Left ventricle myocardium inferior (tissue), 1 donor: ENCODE measurements at regions not wholly inside any gene's neighbourhood (a gene's known extent, or its start where the extent isn't known, plus 50 kb on each side); places are given as distances from the start of the nearest gene placed in this dataset.

Experiments used
- DNase-seq: peaks from one replicate; pipeline ENCODE4 v3.0.0-alpha.2; 2020
- H3K27ac ChIP-seq: fragments of 200-600 bp; replicated peaks from 2 replicates; pipeline ENCODE4 v1.8.0; 2021
- H3K27me3 ChIP-seq: fragments of 200-600 bp; 2 replicates; pipeline ENCODE4 v1.8.0; 2021; ENCODE audit warnings: low read depth
- H3K36me3 ChIP-seq: fragments of 200-600 bp; 2 replicates; pipeline ENCODE4 v1.8.0; 2021
- H3K4me1 ChIP-seq: fragments of 200-600 bp; 2 replicates; pipeline ENCODE4 v1.8.0; 2021
- H3K4me3 ChIP-seq: fragments of 200-600 bp; 2 replicates; pipeline ENCODE4 v1.8.0; 2021; ENCODE audit warnings: mild to moderate bottlenecking, moderate library complexity
- H3K9me3 ChIP-seq: fragments of 200-600 bp; replicated peaks from 2 replicates; pipeline ENCODE4 v1.8.0; 2021
- intact Hi-C: fragments of 100-400 bp; cut with micrococcal nuclease; formaldehyde crosslinking; loops from one replicate; pipeline ENCODE4 v1.11.0; 2022
- TF ChIP-seq, protein P1 (sequence below): fragments of 200-600 bp; IDR thresholded peaks from 2 replicates; pipeline ENCODE4 v1.8.0; 2021; ENCODE audit warnings: antibody characterized with exemption, mild to moderate bottlenecking, borderline replicate concordance
- donor health status: DM: no; HTN: yes; CAD: no; lungs with severe emphysema.

DNA sequence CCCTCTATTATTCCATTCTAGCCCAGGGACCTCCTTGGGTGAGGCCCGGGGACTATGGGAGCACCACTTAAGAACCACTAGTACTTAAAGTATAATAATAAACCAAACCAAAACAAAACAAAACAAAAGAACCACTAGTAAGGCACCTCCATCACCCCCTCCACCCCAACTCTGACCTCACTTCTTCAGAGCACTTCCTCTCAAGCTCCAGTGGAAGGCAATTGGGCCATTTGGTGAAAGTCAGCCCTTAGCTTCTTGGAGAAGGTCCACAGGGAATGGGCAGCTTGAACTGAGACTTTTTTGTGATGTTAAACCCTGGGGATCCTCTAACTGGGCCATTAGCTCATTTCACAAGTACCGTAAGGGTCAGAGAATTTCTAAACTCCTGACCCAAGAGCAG, 237.3 kb downstream of the RHOU start:
- TF ChIP-seq, protein P1, sequence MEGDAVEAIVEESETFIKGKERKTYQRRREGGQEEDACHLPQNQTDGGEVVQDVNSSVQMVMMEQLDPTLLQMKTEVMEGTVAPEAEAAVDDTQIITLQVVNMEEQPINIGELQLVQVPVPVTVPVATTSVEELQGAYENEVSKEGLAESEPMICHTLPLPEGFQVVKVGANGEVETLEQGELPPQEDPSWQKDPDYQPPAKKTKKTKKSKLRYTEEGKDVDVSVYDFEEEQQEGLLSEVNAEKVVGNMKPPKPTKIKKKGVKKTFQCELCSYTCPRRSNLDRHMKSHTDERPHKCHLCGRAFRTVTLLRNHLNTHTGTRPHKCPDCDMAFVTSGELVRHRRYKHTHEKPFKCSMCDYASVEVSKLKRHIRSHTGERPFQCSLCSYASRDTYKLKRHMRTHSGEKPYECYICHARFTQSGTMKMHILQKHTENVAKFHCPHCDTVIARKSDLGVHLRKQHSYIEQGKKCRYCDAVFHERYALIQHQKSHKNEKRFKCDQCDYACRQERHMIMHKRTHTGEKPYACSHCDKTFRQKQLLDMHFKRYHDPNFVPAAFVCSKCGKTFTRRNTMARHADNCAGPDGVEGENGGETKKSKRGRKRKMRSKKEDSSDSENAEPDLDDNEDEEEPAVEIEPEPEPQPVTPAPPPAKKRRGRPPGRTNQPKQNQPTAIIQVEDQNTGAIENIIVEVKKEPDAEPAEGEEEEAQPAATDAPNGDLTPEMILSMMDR, result no peak
- Histone ChIP-seq H3K9me3 (no peaks in the 10 kb centered on the region), H3K4me3 (no peak overlapping the region), H3K27me3 (peaks cover 9% of the 10 kb centered on the region), H3K27ac (no peak overlapping the region), H3K36me3 (no peaks in the 10 kb centered on the region), H3K4me1 (no peaks in the 10 kb centered on the region)
- DNase-seq, result no peak
- intact Hi-C loops, result no loop called here

DNA sequence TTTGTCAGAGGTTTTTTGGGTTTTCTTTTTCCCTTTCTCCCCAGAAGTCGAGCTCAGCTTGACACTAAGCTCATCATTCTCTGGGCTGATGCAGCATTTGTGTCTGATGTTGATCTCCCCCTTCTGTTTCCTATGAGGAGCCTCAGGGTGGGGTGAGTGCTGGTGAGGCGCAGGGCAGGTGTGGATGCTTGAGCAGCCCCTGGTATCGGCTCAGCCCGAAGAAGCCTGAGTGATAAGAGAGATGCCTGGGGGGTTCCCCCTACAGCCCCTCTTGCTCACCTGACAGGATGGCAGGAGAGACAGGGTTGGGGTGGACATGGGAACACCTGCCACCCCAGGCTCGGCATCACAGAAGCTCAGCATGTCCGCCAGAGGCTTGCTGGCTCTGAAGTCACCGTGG, 239.0 kb downstream of the RHOU start:
- no peaks in the 10 kb centered on the region for H3K36me3 ChIP-seq
- H3K4me1 ChIP-seq, result peaks cover 12% of the 10 kb centered on the region
- no peaks in the 10 kb centered on the region for H3K9me3 ChIP-seq
- intact Hi-C loops, result no loop called here
- H3K4me3 ChIP-seq, result no peak overlapping the region
- DNase-seq, result no peak
- H3K27me3 ChIP-seq, result peaks cover 9% of the 10 kb centered on the region
- H3K27ac ChIP-seq, result no peak overlapping the region
- TF ChIP-seq, protein P1, result no peak

DNA sequence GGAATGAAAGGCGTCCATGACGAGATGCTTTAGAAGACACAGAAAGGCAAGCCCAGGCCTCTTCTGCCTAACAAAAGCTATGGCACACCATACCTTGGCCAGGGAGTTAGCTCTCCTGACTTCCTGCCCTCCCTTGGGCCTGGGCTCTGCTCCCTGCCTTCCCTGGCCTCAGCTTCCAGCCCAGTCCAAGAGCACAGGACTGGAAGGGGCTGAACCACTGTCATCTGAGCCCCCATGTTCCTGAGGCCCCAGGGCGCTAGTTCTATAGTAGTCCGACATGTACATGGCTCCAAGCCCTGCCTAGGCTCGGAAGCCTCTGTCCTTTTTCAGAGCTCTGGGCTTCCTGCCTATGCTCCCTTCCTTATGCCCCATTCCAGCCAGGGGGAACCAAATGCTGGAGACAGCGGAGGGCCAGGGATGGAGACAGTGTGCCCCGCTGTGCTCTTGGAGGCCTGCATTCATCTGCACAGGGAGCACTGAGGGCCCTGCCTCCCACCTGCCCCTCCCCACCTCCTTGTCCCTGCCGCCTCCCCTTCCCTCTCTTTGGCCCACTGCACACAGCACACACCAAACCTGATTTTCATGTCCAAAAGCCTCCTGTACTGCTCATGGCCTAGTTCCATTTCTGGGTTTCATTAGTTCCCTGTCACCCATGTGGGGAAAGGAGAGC, 240.1 kb downstream of the RHOU start:
- TF ChIP-seq, protein P1, result no peak
- H3K27me3 ChIP-seq, result peaks cover 4% of the 10 kb centered on the region
- no peak for DNase-seq
- H3K36me3 ChIP-seq, result no peaks in the 10 kb centered on the region
- no peaks in the 10 kb centered on the region for H3K9me3 ChIP-seq
- peaks cover 13% of the 10 kb centered on the region for H3K4me1 ChIP-seq
- intact Hi-C loops, result no loop called here
- H3K4me3 ChIP-seq, result no peak overlapping the region
- no peak overlapping the region for H3K27ac ChIP-seq

DNA sequence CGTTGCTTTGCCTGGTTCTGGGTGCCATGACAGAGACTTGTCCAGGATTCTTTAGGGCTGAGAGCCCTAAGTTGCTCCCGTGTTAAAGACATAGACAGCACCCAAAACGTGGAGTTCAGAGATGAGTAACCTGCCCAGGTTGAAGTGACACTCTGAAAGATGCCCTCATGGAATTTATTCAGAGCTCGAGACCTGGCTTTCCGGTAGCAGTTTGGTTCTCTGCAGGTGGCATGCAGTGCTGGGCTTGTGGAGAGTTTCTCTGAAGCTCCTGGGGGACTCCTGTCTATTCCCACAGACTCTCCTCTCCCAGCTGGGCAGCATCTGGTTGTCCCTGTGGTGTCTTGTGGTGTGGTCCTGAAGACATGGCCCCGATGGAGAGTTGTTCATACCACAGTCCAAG, 241.0 kb downstream of the RHOU start:
- H3K27me3 ChIP-seq, result no peaks in the 10 kb centered on the region
- no peak for DNase-seq
- no peaks in the 10 kb centered on the region for H3K36me3 ChIP-seq
- no peak overlapping the region for H3K27ac ChIP-seq
- intact Hi-C loops, result no loop called here
- no peaks in the 10 kb centered on the region for H3K9me3 ChIP-seq
- H3K4me3 ChIP-seq, result no peak overlapping the region
- TF ChIP-seq, protein P1, result no peak
- H3K4me1 ChIP-seq, result peaks cover 13% of the 10 kb centered on the region

DNA sequence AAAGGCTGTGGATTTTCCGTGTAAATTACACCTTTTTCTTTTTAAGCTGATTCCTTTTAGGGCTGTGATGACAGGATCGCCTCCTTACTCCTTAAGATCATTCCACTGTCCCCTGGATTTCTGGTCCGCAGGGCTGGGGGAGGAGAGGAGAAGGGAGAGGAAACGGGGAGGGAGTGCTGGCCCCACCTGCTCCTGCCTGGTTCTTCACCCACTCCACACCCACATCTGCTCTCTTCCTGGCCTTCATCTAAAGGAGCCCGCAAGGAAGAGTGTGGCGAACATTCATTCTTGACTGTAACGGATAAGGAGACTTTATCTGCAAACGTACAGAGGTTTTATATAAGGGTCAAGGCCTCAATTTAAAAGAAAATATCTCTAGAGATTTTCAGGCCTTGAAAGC, 242.0 kb downstream of the RHOU start:
- intact Hi-C loops, result no loop called here

More for the DNA sequence above, 242.0 kb downstream of the RHOU start:
- Histone ChIP-seq H3K9me3 (no peaks in the 10 kb centered on the region), H3K27ac (no peak overlapping the region), H3K27me3 (no peaks in the 10 kb centered on the region), H3K4me1 (peaks cover 13% of the 10 kb centered on the region), H3K4me3 (no peak overlapping the region), H3K36me3 (no peaks in the 10 kb centered on the region)
- TF ChIP-seq, protein P1, result no peak
- DNase-seq, result no peak
